Stimulated activated CD4-positive, alpha-beta T cell treated with anti-CD3 and anti-CD28 coated beads, Interleukin-15, amount 100 ng/mL, for 48 hours (primary cell): ENCODE measurements at regions not wholly inside any gene's neighbourhood (a gene's known extent, or its start where the extent isn't known, plus 50 kb on each side); places are given as distances from the start of the nearest gene placed in this dataset.
"Not testable (repeated sequence)": the region's sequence is repeated elsewhere in the genome, so short reads cannot be mapped to it uniquely, and the experiment has no call there.

Experiments
- DNase-seq, 2 donors: peaks; one replicate each; pipeline ENCODE4 v3.0.0-alpha.2; 2020; ENCODE audit warnings: low read depth in 2 of 2

- no peak for DNase-seq
These were observed 100.5 kb upstream of the MAGI2 start for GRCh38 chr7:79553811-79554555.

GRCh38 chr7:79552463-79552862 is 99.0 kb upstream of the MAGI2 start:
- no peak for DNase-seq

GRCh38 chr7:79548727-79549126 is 95.3 kb upstream of the MAGI2 start:
- no peak for DNase-seq

GRCh38 chr7:79547132-79547531 is 93.7 kb upstream of the MAGI2 start:
- DNase-seq = no peak

GRCh38 chr7:79540592-79540991 is 87.1 kb upstream of the MAGI2 start:
- DNase-seq = no peak

- DNase-seq = no peak
These were observed 80.7 kb upstream of the MAGI2 start for GRCh38 chr7:79534128-79534527.

GRCh38 chr7:79531905-79532664 is 78.6 kb upstream of the MAGI2 start:
- no peak for DNase-seq

GRCh38 chr7:79531116-79531515 is 77.6 kb upstream of the MAGI2 start:
- no peak for DNase-seq

- no peak for DNase-seq
These were observed 76.4 kb upstream of the MAGI2 start for GRCh38 chr7:79529881-79530235.

- DNase-seq = no peak
These were observed 75.9 kb upstream of the MAGI2 start for GRCh38 chr7:79529214-79529880.

- no peak for DNase-seq
These were observed 75.0 kb upstream of the MAGI2 start for GRCh38 chr7:79528421-79528820.

- DNase-seq = no peak
These were observed 70.6 kb upstream of the MAGI2 start for GRCh38 chr7:79524048-79524447.

- DNase-seq = no peak
These were observed 70.0 kb upstream of the MAGI2 start for GRCh38 chr7:79523436-79523835.

- DNase-seq = no peak
These were observed 67.1 kb upstream of the MAGI2 start for GRCh38 chr7:79520543-79520942.

- no peak for DNase-seq
These were observed 61.9 kb upstream of the MAGI2 start for GRCh38 chr7:79515358-79515757.

- DNase-seq = no peak
These were observed 59.8 kb upstream of the MAGI2 start for GRCh38 chr7:79513261-79513660.

- DNase-seq = no peak
These were observed 58.8 kb upstream of the MAGI2 start for GRCh38 chr7:79512261-79512660.

- not testable (repeated sequence) for DNase-seq
These were observed 57.6 kb upstream of the MAGI2 start for GRCh38 chr7:79511056-79511455.

GRCh38 chr7:79507131-79507530 is 53.7 kb upstream of the MAGI2 start:
- no peak for DNase-seq

GRCh38 chr7:79506481-79506880 is 53.0 kb upstream of the MAGI2 start:
- no peak for DNase-seq

GRCh38 chr7:79504607-79505389 is 51.3 kb upstream of the MAGI2 start:
- no peak for DNase-seq
